Endothelial cell of umbilical vein (primary cell): ENCODE measurements at regions not wholly inside any gene's neighbourhood (a gene's known extent, or its start where the extent isn't known, plus 50 kb on each side); places are given as distances from the start of the nearest gene placed in this dataset.

Experiments used
- EZH2 ChIP-seq: IDR thresholded peaks from 2 replicates; pipeline ENCODE4 v1.6.1; 2012; ENCODE audit warnings: borderline replicate concordance, low read depth, mild to moderate bottlenecking, moderate library complexity, low read length, inconsistent platforms; ENCODE audit not compliant: severe bottlenecking
- POLR2AphosphoS5 ChIP-seq: IDR thresholded peaks from 2 replicates; pipeline ENCODE4 v1.6.1; 2012; ENCODE audit warnings: low read depth, mild to moderate bottlenecking, control low read depth, low read length, moderate library complexity; ENCODE audit not compliant: insufficient read depth

DNA sequence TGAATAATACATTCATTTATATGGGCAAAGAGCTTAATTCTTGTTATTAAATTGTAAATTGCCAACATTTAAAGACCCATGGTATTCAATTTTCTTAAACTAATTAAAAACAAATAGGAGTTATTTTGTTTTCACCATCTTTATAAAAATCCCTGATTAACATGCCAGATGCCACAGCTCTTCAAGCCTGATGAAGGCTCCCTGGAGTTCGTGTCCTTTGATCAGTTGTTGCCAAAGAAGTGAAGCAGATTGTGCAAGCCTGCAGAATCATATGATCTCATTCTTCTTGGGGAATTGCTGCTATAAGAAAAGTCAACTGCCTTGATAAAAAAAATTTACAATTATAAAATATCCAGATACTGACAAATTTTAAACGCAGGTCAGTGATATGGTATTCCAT lies 288.3 kb upstream of the PPFIA2 start:
- no peak for TF ChIP-seq POLR2AphosphoS5
- TF ChIP-seq EZH2 = no peak
